Myocyte (in vitro differentiated cells): ENCODE measurements at regions not wholly inside any gene's neighbourhood (a gene's known extent, or its start where the extent isn't known, plus 50 kb on each side); places are given as distances from the start of the nearest gene placed in this dataset.
"Not testable (repeated sequence)": the region's sequence is repeated elsewhere in the genome, so short reads cannot be mapped to it uniquely, and the experiment has no call there.

Experiments
- DNase-seq: peaks from one replicate; pipeline ENCODE4 v3.0.0-alpha.2; 2012; ENCODE audit warnings: low read depth

GRCh38 chr2:11877764-11878163, 131.3 kb downstream of the LPIN1 start:
- DNase-seq: no peak

GRCh38 chr2:11885253-11885652, 138.8 kb downstream of the LPIN1 start:
- not testable (repeated sequence) for DNase-seq

DNA sequence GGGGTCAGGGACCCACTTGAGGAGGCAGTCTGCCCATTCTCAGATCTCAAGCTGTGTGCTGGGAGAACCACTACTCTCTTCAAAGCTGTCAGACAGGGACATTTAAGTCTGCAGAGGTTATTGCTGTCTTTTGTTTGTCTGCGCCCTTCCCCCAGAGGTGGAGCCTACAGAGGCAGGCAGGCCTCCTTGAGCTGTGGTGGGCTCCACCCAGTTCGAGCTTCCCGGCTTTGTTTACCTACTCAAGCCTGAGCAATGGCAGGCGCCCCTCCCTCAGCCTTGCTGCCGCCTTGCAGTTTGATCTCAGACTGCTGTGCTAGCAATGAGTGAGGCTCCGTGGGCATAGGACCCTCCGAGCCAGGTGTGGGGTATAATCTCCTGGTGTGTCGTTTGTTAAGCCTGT, 140.5 kb downstream of the LPIN1 start:
- DNase-seq: not testable (repeated sequence)

DNA sequence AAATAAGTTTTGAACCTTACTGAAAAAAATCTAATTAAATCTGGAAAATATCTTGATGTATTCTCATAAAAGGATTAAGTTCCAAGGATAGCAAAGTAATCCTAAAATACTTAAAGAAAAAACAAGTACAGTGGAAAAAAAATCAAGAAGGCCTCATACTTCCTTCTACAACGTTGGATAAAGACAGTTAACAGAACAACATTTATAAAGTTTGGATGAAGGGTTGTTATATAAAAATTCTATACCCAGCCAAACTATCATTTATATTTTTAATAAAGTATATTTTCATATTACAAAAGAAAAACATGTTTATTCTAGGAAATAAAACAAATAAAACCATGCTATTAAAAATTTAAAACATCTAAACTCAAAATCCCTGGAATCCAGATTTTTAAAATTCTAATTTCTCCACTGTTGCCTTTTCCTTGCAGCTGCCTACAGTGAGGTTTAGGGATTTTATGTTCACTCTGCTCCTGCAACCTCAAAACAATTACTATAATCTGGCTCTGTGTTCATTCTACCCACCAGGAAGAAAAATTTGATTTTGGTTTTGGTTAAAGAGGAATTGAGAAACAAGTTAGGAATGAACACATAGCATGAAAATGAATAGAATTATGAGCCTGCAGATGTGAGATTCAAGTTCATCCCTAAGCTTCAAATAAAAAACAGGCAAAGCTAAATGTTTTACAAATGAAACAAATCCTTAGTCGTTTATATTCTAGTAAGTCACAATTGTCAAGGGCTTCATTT, 142.8 kb downstream of the LPIN1 start:
- DNase-seq: no peak

DNA sequence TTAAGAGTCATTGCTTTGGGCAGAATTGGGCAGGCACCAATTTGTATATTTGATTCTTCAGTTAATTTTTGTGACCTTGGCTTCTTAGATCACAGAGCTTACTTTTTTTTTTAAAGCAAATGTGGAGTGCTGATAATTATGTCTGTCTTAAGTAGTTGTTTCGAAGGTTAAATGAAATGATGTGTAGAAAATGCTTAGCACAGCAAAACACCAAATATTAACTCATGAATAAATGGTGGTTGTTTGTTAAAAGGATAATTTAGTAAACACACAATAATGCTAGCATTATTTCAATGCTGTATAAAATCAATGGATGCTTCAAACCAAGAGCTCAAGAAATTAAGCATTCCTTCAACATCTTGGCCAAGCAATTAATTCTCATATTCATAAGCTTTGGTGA, 143.4 kb downstream of the LPIN1 start:
- DNase-seq: no peak

DNA sequence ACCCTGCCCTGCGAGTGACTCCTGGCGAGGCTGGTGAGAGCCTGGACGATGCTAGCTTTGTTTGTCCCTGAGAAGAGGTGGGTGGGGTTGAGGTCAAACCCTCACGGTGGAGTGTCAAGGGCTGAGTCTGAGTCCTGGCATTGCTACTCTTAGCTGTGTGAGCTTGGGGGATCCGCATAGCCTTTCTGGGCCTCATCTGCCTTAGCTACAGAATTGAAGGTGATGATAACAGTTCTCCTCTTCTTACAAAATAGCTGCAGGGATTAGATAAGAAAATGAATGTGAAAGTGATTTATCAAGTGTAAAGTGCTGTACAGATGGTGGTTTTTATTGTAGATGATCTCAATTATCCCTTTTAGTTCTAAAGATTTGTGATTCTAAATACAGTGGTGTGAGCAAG, 144.6 kb downstream of the LPIN1 start:
- no peak for DNase-seq

DNA sequence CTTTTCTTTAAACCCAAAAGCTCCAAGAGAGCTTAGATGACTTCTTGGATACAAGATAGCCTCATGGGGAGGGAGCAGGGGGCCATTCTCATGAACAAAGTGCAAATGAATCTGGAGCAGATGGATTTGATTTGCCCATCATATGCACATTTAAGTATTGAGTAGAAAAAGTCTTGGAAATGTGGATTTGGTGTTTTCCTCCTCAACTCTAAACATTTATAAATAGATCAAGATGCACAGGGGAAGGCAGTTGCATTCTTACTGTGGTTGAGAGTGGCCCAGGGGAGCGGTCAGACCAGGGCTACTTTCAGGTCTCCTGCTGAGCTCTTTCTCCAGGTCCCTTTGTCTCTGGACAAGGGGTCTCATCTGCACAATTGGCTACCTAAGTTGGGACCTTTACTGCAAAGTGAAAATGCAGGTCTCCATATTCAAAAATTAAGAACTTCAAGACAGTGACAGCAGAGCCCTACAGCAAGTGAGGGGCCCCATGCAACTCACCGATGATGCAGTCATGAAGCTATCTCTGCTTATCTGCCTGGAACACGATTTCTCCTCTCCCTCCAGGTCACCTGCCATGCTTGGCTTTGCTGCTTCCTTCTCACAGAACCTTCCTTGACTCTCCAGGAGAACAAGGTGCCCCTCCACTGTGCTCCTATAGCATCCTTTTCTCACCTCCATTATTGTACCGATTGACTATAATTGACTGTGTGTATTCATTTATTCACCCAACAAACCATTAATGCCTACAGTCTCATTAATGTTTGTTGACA, 145.4 kb downstream of the LPIN1 start:
- no peak for DNase-seq

DNA sequence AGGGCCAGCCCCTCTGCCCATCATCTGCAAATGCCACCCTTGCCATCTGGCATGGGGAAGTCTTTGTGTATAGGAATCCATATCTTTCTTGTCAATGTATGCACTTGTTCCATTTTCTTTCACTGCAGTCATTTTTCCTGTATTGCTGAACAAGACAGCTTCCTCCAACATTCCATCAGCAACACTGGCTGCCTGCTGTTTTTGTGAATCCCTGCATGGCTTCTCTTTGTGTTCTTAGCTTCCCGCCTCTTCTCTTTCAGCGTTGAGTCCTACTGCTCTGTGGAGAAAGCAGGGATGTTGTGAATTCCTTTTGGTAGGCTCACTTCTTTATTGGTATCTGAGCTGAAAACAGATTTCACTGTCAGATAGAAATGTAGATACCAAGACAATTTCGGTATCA, 150.0 kb downstream of the LPIN1 start:
- DNase-seq: no peak

GRCh38 chr2:11898576-11898975, 152.1 kb downstream of the LPIN1 start:
- no peak for DNase-seq

DNA sequence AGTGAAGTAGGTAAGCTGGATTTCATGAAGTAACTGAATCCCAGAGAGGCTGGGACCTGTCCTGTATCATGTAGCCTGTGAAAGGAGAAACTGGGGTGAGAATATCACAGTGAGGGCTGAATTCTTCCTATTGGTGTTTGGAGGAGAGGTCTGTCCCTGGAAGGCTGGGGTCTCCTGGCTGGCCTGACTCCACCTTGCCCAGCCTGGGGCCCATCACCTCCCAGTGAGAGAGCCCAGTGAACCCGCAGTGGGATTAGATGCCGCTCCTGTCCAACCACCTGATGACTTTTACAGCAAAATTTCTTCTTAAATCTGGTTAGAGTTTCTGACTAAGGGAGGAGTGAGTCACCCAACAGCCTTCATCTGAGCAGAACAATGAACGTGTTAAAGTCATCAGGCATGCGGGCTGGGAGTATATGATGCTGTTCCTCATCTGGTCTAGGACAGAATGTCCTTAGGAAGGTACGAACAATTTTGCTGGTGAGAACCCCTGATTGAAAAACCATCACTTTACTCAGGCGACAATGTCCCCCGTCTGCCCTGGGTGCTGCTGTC, 152.9 kb downstream of the LPIN1 start:
- no peak for DNase-seq

DNA sequence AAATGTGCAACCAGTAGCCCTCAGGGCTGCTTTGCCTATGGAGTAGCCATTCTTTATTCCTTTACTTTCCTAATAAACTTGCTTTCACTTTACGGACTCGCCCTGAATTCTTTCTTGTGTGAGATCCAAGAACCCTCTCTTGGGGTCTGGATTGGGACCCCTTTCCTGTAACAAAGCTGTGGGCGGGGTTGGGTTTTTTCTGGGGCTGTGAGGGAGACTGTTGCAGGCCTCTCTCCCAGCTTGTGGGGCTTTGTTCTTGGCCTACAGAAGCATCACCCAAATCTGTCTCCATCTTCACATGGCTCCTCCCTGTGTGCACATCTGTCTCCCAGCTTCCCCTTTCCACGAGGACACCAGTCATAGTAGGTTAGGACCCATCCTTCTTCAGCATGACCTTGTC, 154.5 kb downstream of the LPIN1 start:
- not testable (repeated sequence) for DNase-seq

DNA sequence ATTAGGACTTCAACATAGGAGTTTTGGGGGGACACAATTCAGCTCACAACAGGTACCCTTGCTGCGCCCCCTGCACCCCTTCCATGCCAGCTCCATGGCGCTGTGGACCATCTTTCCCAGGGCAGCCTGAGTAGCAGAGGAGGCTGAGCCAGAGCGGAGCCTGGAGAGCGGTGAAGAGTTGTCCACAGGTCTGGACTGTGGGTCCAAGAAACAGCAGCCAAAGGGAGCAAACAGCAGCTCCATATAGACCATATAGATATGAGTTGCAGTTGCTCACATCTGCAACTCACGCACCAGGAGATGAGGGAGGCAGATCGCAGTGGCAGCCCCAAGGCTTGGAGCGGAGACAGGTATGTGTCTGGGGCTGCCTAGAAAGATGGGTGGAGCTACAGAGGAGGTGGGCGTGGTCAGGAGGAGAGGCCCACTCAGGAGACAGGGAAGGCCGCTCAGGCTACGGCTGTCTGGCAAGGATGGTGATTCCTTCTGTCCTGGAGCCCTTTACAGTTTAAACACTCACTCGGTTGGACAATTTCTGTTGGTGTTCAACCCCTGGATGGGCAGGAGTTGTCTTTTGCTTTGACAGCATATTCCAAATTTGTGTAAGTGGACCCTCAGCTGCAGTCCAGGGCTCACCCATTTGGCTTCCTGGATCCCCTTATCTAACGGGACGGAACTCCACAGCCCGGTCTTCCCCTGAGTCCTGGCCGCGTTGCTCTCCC, 155.1 kb downstream of the LPIN1 start:
- DNase-seq: no peak

DNA sequence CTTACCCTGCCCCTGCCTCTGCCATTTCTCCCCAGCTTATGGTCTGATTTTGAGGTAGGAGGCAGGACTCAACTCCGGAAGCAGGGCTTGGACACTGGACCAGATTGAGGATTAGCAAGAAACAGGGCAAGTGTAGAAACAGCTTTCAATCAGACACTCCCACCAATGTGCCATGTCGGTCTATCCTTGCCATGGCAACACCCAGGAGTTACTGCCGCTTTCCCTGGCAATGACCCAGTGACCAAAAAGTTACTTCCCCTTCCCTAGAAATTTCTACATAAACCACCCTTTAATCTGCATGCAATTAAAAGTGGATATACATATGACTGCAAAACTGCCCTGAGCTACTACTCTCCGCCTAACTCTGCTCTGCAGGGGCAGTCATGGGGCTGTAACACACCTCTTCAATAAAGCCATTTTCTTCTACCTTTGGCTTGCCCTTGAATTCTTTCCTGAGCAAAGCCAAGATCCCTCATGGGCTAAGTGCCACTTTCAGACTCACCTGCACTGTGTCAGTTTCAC, 156.7 kb downstream of the LPIN1 start:
- DNase-seq: no peak

GRCh38 chr2:11904029-11904428, 157.6 kb downstream of the LPIN1 start:
- no peak for DNase-seq

DNA sequence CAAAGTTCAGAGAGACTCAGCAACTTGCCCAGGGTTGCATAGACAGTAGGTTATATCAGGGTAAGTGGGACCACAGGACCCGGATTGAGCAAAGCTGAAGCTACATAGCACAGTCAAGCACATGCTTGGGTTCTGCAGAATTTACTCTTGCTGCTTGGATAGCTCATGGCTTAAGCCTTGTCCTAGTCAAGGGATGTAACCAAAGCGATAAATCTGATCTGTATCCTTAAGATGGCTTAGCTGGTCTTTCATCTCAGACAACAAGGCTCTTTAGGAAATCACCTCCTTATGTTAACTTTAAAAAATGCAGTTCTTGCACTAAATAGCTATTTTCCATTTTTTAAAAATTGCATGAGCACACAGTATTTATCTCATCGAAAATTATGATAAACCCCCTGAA, 158.5 kb downstream of the LPIN1 start:
- no peak for DNase-seq

DNA sequence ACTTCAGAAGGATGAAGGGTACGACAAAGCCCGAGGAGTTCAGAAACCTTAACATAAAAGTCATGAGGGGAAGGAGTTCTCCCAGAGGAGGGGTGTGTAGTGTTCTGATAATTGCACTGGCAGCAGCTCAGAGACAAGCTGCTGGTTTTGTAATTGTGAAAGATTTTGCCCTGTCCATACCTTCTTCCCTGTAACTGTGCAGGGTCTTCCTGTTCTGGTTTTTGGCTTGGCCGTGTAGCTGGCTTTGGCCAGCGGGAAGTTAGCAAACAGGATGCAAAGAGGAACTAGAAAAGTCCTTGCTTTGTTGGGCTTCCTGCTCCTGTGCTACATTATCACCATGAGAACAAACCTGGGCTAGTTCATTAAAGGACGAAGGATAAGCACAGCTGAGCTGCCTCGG, 160.8 kb downstream of the LPIN1 start:
- DNase-seq: no peak

DNA sequence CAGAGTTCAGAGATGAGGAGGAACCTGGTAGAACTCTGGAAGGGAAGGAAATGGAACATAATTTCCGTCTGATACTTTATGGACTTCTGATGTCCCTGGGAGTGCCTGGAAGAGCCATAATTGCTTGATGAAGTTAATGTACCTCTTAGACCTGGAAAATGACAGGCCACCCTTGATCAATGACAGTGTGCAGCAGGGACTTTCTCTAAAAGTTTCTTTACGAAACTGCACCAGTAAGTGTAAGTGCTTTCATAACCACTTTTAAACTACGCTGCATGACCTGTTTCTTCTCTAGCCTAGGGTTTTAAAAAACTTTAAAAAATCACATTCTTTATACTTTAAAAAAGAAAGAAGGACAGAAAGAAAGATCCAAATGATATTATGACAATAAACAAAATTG, 164.5 kb downstream of the LPIN1 start:
- DNase-seq: no peak

DNA sequence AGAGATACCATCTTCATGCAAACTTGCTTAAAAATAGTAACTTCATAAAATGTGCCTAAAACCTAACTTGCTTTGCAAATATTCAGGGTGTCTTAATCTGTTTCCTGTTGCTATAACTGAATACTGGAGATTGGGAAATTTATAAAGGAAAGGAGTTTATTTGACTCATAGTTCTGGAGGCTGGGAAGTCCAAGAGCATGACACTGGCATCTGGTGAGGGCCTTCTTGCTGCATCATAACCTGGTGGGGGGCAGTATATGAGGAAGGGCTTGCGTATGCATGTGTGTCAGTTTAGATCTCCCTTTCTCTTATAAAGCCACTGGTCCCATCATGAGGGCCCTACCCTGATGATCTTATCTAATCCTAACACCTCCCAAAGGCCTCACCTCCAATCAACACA, 166.5 kb downstream of the LPIN1 start:
- DNase-seq: no peak

DNA sequence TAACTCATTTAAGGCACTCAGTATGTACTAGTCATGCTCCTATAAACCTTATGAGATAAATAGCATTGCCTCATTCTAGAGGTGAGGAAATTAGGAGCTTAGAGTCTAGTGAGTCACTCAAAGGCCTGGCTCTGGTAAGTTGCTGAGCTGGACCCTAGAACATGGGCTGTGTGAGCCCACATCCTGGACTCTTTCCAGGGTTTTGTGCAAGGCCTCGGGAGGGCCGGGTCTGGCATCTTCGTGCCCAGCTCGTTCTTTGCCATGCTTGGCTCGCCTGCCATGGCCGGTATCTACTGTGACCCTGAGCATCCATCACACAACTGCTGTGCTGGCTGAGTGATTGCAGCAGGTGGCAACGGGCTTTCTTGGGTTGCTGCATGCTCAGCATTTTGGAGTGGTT, 168.0 kb downstream of the LPIN1 start:
- peak; percentile 99 for DNase-seq

DNA sequence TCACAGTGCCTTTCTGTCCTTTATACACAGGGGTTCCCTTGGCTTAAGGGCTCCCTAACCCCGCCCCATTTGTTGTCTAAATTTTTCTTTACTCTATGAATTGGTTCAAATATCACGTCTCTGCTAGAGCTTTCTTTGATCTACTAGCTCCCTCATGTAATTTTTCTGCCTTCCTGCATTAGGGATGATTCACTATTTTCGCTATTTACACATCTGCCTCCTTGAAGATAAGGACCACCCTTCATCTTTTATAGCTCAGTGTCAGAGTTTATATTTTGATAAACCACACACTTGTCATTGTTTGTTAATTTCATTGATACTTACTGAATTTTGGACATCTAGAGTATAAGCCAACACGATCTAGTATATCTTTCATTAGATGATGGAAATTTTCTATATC, 169.2 kb downstream of the LPIN1 start:
- no peak for DNase-seq

DNA sequence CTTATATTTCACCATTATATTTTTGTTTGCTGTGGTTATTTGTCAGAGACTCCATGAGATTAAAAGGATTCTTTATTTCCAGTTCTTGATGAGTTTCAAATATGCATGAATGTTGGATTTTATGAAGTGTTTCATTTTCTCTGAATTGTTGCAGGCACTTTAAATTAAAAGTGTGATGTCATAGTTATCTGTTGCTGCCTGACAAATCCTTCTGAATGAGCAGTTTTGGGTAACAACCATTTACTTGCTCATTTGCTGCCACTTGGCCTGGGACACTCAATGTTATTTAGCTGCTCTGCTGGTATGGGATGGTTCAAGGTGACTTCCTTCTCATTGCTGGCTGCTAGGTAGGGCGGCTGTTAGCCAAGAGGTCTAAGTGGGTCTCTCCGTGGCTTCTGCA, 173.5 kb downstream of the LPIN1 start:
- DNase-seq: no peak
